ENCODE measurements at regions not wholly inside any gene's neighbourhood (a gene's known extent, or its start where the extent isn't known, plus 50 kb on each side); places are given as distances from the start of the nearest gene placed in this dataset.

DNA sequence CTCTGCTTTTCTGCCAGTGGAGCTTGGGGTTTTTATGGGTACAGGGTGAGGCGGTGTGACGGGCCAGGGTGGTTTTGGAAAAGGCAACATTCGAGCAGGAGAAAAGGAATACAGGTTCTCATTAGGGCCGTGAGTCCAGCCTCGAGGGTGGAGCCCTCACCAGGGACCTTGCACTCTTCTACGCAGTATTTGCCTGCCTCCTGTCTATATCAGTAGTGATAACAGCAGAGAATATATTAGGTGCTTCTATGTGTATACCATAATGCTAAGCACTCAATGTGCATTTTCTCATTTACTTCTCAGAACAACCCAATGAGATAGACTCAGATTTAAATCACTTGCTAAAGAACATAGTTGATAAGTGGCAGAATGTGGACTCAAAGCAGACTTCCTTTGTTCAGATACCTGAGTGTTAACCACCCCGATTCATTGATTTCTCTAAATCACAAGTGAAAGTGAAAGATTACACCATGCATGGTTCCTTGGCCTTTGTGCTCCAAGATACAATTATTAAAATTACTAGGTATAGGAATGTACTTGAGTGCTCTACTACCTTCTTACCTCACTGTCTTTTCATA, 403.9 kb downstream of the PCDH7 start:
- BruUV-seq (replicated peaks) = no TSS peak
- no peaks in the 10 kb centered on the region for H3K9me3 ChIP-seq (ENCODE audit: control insufficient read depth in 1 of 2, insufficient read depth in 1 of 2, low read depth in 1 of 2, low read length in 2 of 2)
- H3K4me3 ChIP-seq (replicated peaks in 1 of 2; ENCODE audit: low read depth in 1 of 2, low read length in 2 of 2) = no peak overlapping the region
- ATAC-seq (no peak), DNase-seq (ENCODE audit: low read depth, low spot score) (no peak)
- POLR2A ChIA-PET = no interaction called here
- CTCF ChIA-PET = no interaction called here
- no peaks in the 10 kb centered on the region for H4K20me1 ChIP-seq (ENCODE audit: insufficient read depth)
- no peaks in the 10 kb centered on the region; a peak in 1 of 4 replicates for H3K36me3 ChIP-seq (ENCODE audit: control insufficient read depth in 1 of 2, insufficient read depth in 2 of 2, low read length in 2 of 2)
- H3K27me3 ChIP-seq (ENCODE audit: insufficient read depth, low read length) = no peaks in the 10 kb centered on the region
- TF ChIP-seq SIN3A (IDR thresholded peaks at IDR 0.05; ENCODE audit: low read depth) (no peak), ZNF274 (IDR thresholded peaks at IDR 0.05; ENCODE audit: low read depth, low read length) (no peak), JUND (IDR thresholded peaks at IDR 0.05) (no peak), TCF7L2 (IDR thresholded peaks at IDR 0.05; ENCODE audit: borderline replicate concordance, extremely low read depth, insufficient read depth, insufficient read length) (no peak), SP1 (IDR thresholded peaks at IDR 0.05; ENCODE audit: low read depth) (no peak), ELF1 (IDR thresholded peaks at IDR 0.05; ENCODE audit: borderline replicate concordance, low read depth) (no peak), EGR1 (IDR thresholded peaks at IDR 0.05; ENCODE audit: low read depth) (no peak), YY1 (IDR thresholded peaks at IDR 0.05; ENCODE audit: extremely low read depth, insufficient replicate concordance, low read depth, low read length) (no peak), RAD21 (IDR thresholded peaks at IDR 0.05; ENCODE audit: low read depth) (no peak), SRF (IDR thresholded peaks at IDR 0.05; ENCODE audit: low read depth) (no peak), EZH2phosphoT487 (IDR thresholded peaks at IDR 0.05; ENCODE audit: borderline replicate concordance) (no peak), CEBPB (IDR thresholded peaks at IDR 0.05; ENCODE audit: low read depth) (no peak), POLR2A (IDR thresholded peaks at IDR 0.05; ENCODE audit: borderline replicate concordance, extremely low read depth, insufficient read depth, insufficient read length) (no peak)
- TF ChIP-seq, protein P1, sequence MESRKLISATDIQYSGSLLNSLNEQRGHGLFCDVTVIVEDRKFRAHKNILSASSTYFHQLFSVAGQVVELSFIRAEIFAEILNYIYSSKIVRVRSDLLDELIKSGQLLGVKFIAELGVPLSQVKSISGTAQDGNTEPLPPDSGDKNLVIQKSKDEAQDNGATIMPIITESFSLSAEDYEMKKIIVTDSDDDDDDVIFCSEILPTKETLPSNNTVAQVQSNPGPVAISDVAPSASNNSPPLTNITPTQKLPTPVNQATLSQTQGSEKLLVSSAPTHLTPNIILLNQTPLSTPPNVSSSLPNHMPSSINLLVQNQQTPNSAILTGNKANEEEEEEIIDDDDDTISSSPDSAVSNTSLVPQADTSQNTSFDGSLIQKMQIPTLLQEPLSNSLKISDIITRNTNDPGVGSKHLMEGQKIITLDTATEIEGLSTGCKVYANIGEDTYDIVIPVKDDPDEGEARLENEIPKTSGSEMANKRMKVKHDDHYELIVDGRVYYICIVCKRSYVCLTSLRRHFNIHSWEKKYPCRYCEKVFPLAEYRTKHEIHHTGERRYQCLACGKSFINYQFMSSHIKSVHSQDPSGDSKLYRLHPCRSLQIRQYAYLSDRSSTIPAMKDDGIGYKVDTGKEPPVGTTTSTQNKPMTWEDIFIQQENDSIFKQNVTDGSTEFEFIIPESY (IDR thresholded peaks at IDR 0.05; ENCODE audit: extremely low read depth, insufficient replicate concordance, low read length) = no peak
- TF ChIP-seq, protein P2, sequence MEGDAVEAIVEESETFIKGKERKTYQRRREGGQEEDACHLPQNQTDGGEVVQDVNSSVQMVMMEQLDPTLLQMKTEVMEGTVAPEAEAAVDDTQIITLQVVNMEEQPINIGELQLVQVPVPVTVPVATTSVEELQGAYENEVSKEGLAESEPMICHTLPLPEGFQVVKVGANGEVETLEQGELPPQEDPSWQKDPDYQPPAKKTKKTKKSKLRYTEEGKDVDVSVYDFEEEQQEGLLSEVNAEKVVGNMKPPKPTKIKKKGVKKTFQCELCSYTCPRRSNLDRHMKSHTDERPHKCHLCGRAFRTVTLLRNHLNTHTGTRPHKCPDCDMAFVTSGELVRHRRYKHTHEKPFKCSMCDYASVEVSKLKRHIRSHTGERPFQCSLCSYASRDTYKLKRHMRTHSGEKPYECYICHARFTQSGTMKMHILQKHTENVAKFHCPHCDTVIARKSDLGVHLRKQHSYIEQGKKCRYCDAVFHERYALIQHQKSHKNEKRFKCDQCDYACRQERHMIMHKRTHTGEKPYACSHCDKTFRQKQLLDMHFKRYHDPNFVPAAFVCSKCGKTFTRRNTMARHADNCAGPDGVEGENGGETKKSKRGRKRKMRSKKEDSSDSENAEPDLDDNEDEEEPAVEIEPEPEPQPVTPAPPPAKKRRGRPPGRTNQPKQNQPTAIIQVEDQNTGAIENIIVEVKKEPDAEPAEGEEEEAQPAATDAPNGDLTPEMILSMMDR (IDR thresholded peaks at IDR 0.05 in 2 of 3, conservative IDR thresholded peaks at IDR 0.05 in 1 of 3; ENCODE audit: borderline replicate concordance in 1 of 3, insufficient read depth in 1 of 3, low read depth in 2 of 3, low read length in 2 of 3) = no peak
- TF ChIP-seq, protein P3, sequence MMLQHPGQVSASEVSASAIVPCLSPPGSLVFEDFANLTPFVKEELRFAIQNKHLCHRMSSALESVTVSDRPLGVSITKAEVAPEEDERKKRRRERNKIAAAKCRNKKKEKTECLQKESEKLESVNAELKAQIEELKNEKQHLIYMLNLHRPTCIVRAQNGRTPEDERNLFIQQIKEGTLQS (IDR thresholded peaks at IDR 0.05) = no peak
- TF ChIP-seq, protein P4, sequence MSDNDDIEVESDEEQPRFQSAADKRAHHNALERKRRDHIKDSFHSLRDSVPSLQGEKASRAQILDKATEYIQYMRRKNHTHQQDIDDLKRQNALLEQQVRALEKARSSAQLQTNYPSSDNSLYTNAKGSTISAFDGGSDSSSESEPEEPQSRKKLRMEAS (IDR thresholded peaks at IDR 0.05) = no peak
- peaks cover 0 to 5% of the 10 kb centered on the region in 2 experiments; a peak in 2 of 4 replicates for H3K4me1 ChIP-seq (ENCODE audit: control insufficient read depth in 1 of 2, insufficient read depth in 2 of 2, low read length in 2 of 2)
- no peak overlapping the region for H3K27ac ChIP-seq (ENCODE audit: low read depth, low read length)
- intact Hi-C loops (cut with micrococcal nuclease) = no loop called here
- peaks cover 29% of the 10 kb centered on the region; the same call in 1 of the 2 replicates for H3K79me2 ChIP-seq (ENCODE audit: insufficient read depth, low read length)
- H3K9me2 ChIP-seq (ENCODE audit: insufficient read depth) = no peaks in the 10 kb centered on the region
- H2AFZ ChIP-seq (ENCODE audit: low read depth, low read length, poor library complexity, severe bottlenecking) = no peak overlapping the region
- no peak overlapping the region for H3K9ac ChIP-seq (ENCODE audit: low read length)
- RAD21 ChIA-PET (ENCODE audit: low non-redundant PET in 1 of 2, low total read pairs in 2 of 2, uncharacterized antibody in 2 of 2, unreplicated experiment in 2 of 2) = no interaction called here
- no peak overlapping the region for H3K4me2 ChIP-seq (ENCODE audit: low read length)

All from HCT116 (cell line).